NCI-H82 (cell line): ENCODE measurements at regions not wholly inside any gene's neighbourhood (a gene's known extent, or its start where the extent isn't known, plus 50 kb on each side); places are given as distances from the start of the nearest gene placed in this dataset.
A peak's percentile ranks its signal among the peaks of the same experiment; 100 is the strongest.

ENCODE experiments used
- DNase-seq: peaks from one replicate; lab custom pipeline; 2025; lab: John Stamatoyannopoulos, UW

GRCh38 chr2:171225302-171225980 is 64.7 kb upstream of the TLK1 start:
- no peak for DNase-seq

DNA sequence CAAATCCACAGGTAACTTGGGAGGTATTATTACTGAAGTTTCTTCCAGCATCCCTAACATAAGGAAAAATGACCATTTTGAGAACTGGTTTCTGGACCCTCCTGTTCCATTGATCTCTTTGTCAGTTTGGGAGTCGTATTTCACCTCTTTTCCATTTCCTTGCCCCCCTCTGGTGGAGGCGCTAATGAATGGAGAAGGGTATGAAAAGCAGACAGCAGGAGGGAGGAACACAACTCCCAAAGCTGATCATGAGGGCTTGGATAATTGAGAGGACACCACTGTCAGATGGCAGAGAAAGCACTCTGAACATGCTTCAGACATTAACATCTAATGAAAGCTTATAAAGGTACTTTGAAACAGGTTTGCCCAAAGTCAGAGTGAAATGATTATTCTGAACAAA is 56.6 kb upstream of the TLK1 start:
- no peak for DNase-seq

DNA sequence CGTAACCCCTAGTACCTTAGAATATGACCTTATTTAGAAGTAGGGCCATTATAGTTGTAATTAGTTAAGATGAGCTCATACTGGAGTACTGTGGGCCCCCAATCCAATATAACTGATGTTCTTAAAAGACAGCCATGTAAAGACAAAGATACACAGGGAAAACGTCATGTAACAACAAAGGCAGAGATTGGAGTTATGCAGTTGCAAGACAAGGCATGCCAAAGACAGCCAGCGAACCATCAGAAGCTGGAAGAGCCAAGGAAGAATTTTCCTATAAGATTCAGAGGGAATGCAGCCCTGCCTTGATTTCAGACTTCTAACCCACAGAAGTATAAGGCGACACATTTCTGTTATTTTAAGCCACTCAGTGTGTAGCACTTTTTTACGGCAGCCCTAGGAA is 55.9 kb upstream of the TLK1 start:
- DNase-seq = no peak

- DNase-seq = no peak
Measured at GRCh38 chr2:171214093-171214492, 53.4 kb upstream of the TLK1 start.

DNA sequence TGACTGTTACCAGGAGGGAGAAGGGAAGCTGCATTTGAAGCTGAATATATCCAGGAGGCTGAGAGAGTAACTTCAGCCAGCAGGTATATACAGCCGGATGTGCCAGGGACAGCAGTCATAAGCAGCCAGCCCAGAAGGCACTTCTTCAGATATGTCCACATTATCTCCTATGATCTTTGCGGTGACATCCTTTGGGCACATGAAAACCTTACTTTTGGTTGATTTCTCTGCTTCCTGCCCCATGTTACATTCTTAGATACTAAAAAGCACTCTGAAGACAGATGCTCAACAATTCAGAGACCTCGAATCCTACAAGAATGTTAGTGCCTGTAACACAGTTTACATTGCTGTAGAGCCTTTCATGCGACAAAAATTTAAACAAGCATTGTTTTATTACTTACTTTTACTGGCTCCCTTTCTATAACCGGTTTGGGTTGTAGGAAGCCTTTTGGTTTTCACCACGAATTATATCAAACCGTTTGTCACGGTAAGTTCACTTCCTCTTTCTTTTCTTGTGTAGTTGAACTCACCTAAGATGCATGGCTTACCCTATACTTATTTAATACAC is 50.3 kb upstream of the TLK1 start:
- peak; percentile 36 for DNase-seq
